Fibroblast of villous mesenchyme (primary cell): ENCODE measurements at regions not wholly inside any gene's neighbourhood (a gene's known extent, or its start where the extent isn't known, plus 50 kb on each side); places are given as distances from the start of the nearest gene placed in this dataset.

Experiments used
- DNase-seq: peaks from one replicate; pipeline ENCODE4 v3.0.0-alpha.2; 2010; ENCODE audit warnings: low read depth
- H3K4me3 ChIP-seq: 2 replicates; pipeline ENCODE4 v1.5.1; 2011; ENCODE audit warnings: low read depth, mild to moderate bottlenecking, low read length
- TF ChIP-seq, protein P1 (sequence below): IDR thresholded peaks from 2 replicates; pipeline ENCODE4 v1.5.1; 2012; ENCODE audit warnings: low read depth, mild to moderate bottlenecking, low read length; ENCODE audit not compliant: insufficient read depth

DNA sequence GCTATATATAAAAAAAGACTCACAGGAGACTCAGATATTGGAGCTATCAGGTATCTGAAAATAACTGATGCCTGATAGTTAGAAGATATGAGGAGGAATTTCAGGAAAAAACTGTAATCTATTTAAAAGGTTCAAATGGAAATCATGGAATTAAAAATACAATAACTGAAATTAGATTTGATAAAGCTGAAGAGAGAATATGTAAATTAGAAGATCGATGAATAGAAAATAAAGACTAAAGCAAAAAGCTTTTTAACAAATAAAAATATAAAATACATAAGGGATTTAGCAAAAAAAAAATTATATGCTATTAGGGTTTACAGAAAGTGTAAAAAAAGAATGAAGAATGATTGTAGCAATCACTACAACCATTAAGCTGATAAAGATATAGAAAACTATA lies 679.8 kb upstream of the LMCD1 start:
- DNase-seq, result no peak
- H3K4me3 ChIP-seq, result no peak overlapping the region
- TF ChIP-seq, protein P1, sequence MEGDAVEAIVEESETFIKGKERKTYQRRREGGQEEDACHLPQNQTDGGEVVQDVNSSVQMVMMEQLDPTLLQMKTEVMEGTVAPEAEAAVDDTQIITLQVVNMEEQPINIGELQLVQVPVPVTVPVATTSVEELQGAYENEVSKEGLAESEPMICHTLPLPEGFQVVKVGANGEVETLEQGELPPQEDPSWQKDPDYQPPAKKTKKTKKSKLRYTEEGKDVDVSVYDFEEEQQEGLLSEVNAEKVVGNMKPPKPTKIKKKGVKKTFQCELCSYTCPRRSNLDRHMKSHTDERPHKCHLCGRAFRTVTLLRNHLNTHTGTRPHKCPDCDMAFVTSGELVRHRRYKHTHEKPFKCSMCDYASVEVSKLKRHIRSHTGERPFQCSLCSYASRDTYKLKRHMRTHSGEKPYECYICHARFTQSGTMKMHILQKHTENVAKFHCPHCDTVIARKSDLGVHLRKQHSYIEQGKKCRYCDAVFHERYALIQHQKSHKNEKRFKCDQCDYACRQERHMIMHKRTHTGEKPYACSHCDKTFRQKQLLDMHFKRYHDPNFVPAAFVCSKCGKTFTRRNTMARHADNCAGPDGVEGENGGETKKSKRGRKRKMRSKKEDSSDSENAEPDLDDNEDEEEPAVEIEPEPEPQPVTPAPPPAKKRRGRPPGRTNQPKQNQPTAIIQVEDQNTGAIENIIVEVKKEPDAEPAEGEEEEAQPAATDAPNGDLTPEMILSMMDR, result no peak

DNA sequence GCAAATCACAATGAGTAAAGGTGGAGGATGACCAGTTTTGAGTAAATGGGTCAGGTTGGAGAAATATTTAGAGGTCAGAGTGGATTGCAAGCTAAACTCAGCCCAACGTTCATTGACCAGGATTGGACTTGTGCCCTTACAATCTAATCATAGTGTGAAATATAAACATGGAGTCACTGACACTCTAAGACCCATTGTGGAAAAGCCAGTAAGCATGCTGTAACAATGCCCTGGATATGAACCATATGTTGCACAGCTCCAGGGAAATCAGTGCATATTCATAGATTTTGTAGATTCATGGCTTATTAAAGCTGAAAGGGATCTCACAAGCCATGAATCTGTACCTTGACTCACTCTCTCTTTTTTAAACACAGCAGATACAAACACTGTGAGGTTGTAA lies 660.2 kb upstream of the LMCD1 start:
- no peak for DNase-seq
- TF ChIP-seq, protein P1, result no peak
- H3K4me3 ChIP-seq, result no peak overlapping the region

DNA sequence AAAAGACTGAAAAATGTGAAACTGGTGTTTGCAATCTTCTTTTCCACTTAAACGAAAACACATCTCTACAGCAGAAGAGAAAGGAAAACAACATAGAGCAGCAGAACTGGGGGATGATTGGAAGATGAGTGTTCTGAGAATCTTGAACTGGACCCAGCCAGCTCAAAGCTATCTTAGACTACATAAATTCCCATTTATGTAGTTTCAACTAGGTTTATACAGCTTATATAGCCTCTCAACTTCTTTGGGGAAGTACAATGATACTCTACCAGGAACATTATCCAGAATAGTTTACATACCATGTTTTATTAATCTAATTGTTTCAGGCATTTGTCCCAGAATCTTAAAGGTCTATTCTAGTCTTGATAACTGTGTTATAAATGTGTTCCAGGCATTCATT lies 658.2 kb upstream of the LMCD1 start:
- TF ChIP-seq, protein P1, result no peak
- no peak overlapping the region for H3K4me3 ChIP-seq
- no peak for DNase-seq

DNA sequence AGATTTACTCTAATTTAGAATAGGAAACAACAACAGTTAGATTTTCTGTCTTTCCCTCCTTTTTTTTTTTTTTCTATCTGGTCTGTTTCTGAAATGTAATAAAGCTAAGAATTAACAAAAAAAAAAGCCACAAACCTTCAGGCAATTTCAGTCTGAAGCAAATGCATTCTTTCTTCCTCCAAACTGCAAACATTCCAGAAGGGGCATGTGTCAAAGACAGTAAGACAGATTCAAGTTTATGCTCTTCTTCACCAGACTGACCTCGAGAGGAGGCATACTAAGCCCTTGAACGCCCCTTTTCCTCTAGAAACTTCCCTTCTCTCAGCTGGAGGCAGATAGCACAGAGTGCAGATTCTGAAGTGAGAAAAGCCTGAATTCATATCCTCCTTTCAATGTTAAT lies 654.6 kb upstream of the LMCD1 start:
- DNase-seq, result no peak
- no peak overlapping the region for H3K4me3 ChIP-seq
- TF ChIP-seq, protein P1, result no peak

DNA sequence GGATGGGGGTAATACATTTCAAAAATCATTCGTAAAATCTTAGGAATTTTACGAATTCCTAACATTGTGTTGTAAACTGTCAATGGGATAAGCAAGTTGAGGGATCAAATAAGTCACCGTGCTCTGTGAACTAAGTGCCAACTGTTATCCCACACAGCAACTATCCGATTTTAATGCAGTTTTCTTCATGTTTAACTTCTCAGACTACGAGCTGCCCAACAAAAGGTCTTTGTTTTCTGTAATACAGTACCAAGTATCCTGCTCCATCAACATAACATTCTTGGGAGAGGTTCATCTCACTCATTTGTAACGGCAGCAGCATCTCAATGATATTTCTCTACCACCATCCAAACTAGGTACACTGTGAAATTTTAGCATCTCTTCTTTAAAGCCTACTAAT lies 654.1 kb upstream of the LMCD1 start:
- DNase-seq, result no peak
- TF ChIP-seq, protein P1, result no peak
- no peak overlapping the region for H3K4me3 ChIP-seq

DNA sequence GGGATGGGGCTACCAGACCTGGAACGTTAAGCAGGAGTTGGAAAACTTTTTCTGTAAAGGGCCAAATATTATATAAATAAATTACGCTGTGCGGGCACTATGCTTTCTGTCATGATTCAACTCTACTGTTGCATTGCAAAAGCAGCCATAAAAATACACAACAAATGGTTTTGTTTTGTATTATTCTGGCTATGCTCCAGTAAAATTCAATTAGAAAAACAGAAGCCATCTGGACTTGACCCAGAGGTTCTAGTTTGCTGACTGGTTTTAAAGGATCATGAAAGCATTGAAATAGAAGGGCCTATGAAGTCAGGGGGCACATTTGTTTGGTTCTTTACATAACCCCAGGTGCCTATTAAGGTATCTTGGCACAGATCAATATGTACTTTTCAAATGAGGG lies 647.4 kb upstream of the LMCD1 start:
- H3K4me3 ChIP-seq, result no peak overlapping the region
- no peak for DNase-seq
- TF ChIP-seq, protein P1, result no peak

DNA sequence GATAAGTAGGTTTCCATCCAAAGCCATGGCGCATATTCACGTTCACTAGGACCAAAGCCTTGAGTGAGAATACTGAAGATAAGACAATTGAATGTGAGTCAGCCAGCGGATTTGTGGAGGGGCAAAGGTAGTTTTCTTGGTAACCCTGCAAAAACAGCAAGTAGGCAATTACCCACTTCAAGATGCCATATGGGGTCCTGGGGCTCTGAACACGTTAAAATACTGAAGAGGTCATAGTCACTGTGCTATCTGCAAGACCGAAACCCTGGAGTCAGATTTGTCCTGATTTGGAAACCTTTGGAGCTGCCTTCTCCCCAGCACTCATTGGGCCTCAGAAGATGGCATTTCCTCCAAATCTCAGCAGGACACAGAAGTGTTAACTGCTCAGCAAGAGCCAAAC lies 646.9 kb upstream of the LMCD1 start:
- DNase-seq, result no peak
- TF ChIP-seq, protein P1, result no peak

More for the DNA sequence above, 646.9 kb upstream of the LMCD1 start:
- no peak overlapping the region for H3K4me3 ChIP-seq
